Left colon (tissue), 2 donors: ENCODE measurements at regions not wholly inside any gene's neighbourhood (a gene's known extent, or its start where the extent isn't known, plus 50 kb on each side); places are given as distances from the start of the nearest gene placed in this dataset.

Experiments
- ATAC-seq: fragments of 200-7000 bp; cut with Tn5 transposase; one replicate; pipeline ENCODE4 v1.9.1; 2020; ENCODE audit warnings: mild to moderate bottlenecking, moderate library complexity
- DNase-seq, 2 donors: peaks; one replicate each; pipeline ENCODE4 v3.0.0-alpha.2; 2020
- intact Hi-C, 2 donors: fragments of 100-400 bp; cut with DNase I in 1 of 2; cut with micrococcal nuclease in 1 of 2; formaldehyde crosslinking; loops; one replicate each; pipeline versions ENCODE4 v1.11.2 to v1.14.0; 2022; cut with DNase I, micrococcal nuclease
- donor health status: DM: no; HTN: no; CAD: no.
- donor health status: DM: yes; HTN: yes; CAD: no.

- ATAC-seq (no peak), DNase-seq (no peak)
- intact Hi-C loops = no loop called here
These were observed 196.8 kb upstream of the STXBP6 start for GRCh38 chr14:25246751-25247150.

- intact Hi-C loops = no loop called here
- DNase-seq = no peak
- no peak for ATAC-seq
These were observed 189.2 kb upstream of the STXBP6 start for GRCh38 chr14:25239170-25239569.

- ATAC-seq = peak; percentile 69
- intact Hi-C loops = no loop called here
- DNase-seq = peak in 1 of 2 donors; percentile 20
These were observed 187.9 kb upstream of the STXBP6 start for GRCh38 chr14:25237845-25238244.

- DNase-seq = no peak
- intact Hi-C loops = no loop called here
These were observed 183.7 kb upstream of the STXBP6 start for GRCh38 chr14:25233613-25234012.

GRCh38 chr14:25231004-25231403 is 181.1 kb upstream of the STXBP6 start:
- intact Hi-C loops = no loop called here
- ATAC-seq (peak; percentile 44), DNase-seq (no peak)

More at GRCh38 chr14:25233613-25234012, 183.7 kb upstream of the STXBP6 start:
- ATAC-seq = peak; percentile 84

GRCh38 chr14:25226214-25226613 is 176.3 kb upstream of the STXBP6 start:
- intact Hi-C loops = no loop called here
- DNase-seq = no peak

GRCh38 chr14:25222256-25222655 is 172.3 kb upstream of the STXBP6 start:
- ATAC-seq (no peak), DNase-seq (no peak)
- intact Hi-C loops = no loop called here

More at GRCh38 chr14:25226214-25226613, 176.3 kb upstream of the STXBP6 start:
- no peak for ATAC-seq

- DNase-seq (no peak), ATAC-seq (peak; percentile 94)
- intact Hi-C loops = no loop called here
These were observed 170.6 kb upstream of the STXBP6 start for GRCh38 chr14:25220514-25220913.

- no peak for ATAC-seq
- intact Hi-C loops = no loop called here
- DNase-seq = no peak
These were observed 165.7 kb upstream of the STXBP6 start for GRCh38 chr14:25215607-25216006.

GRCh38 chr14:25197885-25198284 is 147.9 kb upstream of the STXBP6 start:
- intact Hi-C loops = no loop called here
- no peak for DNase-seq

GRCh38 chr14:25180221-25180620 is 130.3 kb upstream of the STXBP6 start:
- ATAC-seq (no peak), DNase-seq (no peak)
- intact Hi-C loops = no loop called here

More at GRCh38 chr14:25197885-25198284, 147.9 kb upstream of the STXBP6 start:
- ATAC-seq = no peak

GRCh38 chr14:25178255-25178654 is 128.3 kb upstream of the STXBP6 start:
- peak; percentile 98 for ATAC-seq
- intact Hi-C loops = no loop called here
- peak in 1 of 2 donors; percentile 4 for DNase-seq

GRCh38 chr14:25150934-25151790 is 101.2 kb upstream of the STXBP6 start:
- peak; percentile 54 for ATAC-seq
- no peak for DNase-seq
- intact Hi-C loops = loop anchor here in 1 of 2 donors (5.0 kb wide), 1 partner anchor 344 kb away; no protein-coding TSS in a partner anchor

- intact Hi-C loops = loop anchor here in 1 of 2 donors (5.0 kb wide), 1 partner anchor 343 kb away; no protein-coding TSS in a partner anchor
- DNase-seq = no peak
- ATAC-seq = peak; percentile 46
These were observed 100.5 kb upstream of the STXBP6 start for GRCh38 chr14:25150401-25150800.

GRCh38 chr14:25140411-25140810 is 90.5 kb upstream of the STXBP6 start:
- ATAC-seq (no peak), DNase-seq (no peak)
- intact Hi-C loops = no loop called here

GRCh38 chr14:25136811-25137210 is 86.9 kb upstream of the STXBP6 start:
- ATAC-seq (no peak), DNase-seq (no peak)
- intact Hi-C loops = loop anchor here in 1 of 2 donors (10.0 kb wide), 2 partner anchors 332 to 402 kb away; no protein-coding TSS in a partner anchor

GRCh38 chr14:25134184-25134583 is 84.2 kb upstream of the STXBP6 start:
- intact Hi-C loops = loop anchor here in 1 of 2 donors (10.0 kb wide), 2 partner anchors 329 to 399 kb away; no protein-coding TSS in a partner anchor
- ATAC-seq (no peak), DNase-seq (no peak)

GRCh38 chr14:25132732-25133422 is 82.9 kb upstream of the STXBP6 start:
- peak; percentile 99 for ATAC-seq
- DNase-seq = peak; percentile 70 to 73
- intact Hi-C loops = loop anchor here in 1 of 2 donors (10.0 kb wide), 2 partner anchors 328 to 398 kb away; no protein-coding TSS in a partner anchor

- ATAC-seq (no peak), DNase-seq (no peak)
- intact Hi-C loops = loop anchor here in 1 of 2 donors (10.0 kb wide), 2 partner anchors 327 to 397 kb away; no protein-coding TSS in a partner anchor
These were observed 82.1 kb upstream of the STXBP6 start for GRCh38 chr14:25132094-25132493.
